Astrocyte (in vitro differentiated cells and primary cell): ENCODE measurements at regions not wholly inside any gene's neighbourhood (a gene's known extent, or its start where the extent isn't known, plus 50 kb on each side); places are given as distances from the start of the nearest gene placed in this dataset.

Source experiments
- DNase-seq: peaks from one replicate; pipeline ENCODE4 v3.0.0-alpha.2; 2010; ENCODE audit warnings: low read depth
- FAIRE-seq: peaks from 2 replicates; lab custom pipeline; 2011; peaks lifted over from hg19 to GRCh38; lab: Jason Lieb, UNC
- H2AFZ ChIP-seq: 2 replicates; pipeline ENCODE4 v1.6.0; 2012; ENCODE audit warnings: low read depth, low read length, inconsistent platforms
- H3K27ac ChIP-seq: 2 replicates; pipeline ENCODE4 v1.5.1; 2011; ENCODE audit warnings: low read depth, low read length, inconsistent platforms
- H3K27me3 ChIP-seq: 2 replicates; pipeline ENCODE4 v1.6.0; 2011; ENCODE audit warnings: low read length, inconsistent platforms; ENCODE audit not compliant: insufficient read depth
- H3K36me3 ChIP-seq: 2 replicates; pipeline ENCODE4 v1.5.1; 2011; ENCODE audit warnings: low read length, inconsistent platforms; ENCODE audit not compliant: insufficient read depth
- H3K4me1 ChIP-seq: 2 replicates; pipeline ENCODE4 v1.5.1; 2011; ENCODE audit warnings: low read length, inconsistent platforms; ENCODE audit not compliant: insufficient read depth
- H3K4me2 ChIP-seq: 2 replicates; pipeline ENCODE4 v1.6.0; 2012; ENCODE audit warnings: low read length, inconsistent platforms
- H3K4me3 ChIP-seq: 2 replicates; pipeline ENCODE4 v1.5.1; 2011; ENCODE audit warnings: low read depth, mild to moderate bottlenecking, low read length, inconsistent platforms; ENCODE audit not compliant: insufficient read depth
- H3K79me2 ChIP-seq: 2 replicates; pipeline ENCODE4 v1.6.0; 2012; ENCODE audit warnings: mild to moderate bottlenecking, low read length, inconsistent platforms; ENCODE audit not compliant: insufficient read depth
- H3K9ac ChIP-seq: 2 replicates; pipeline ENCODE4 v1.6.0; 2012; ENCODE audit warnings: mild to moderate bottlenecking, low read length, inconsistent platforms
- H3K9me3 ChIP-seq: 2 replicates; pipeline ENCODE4 v1.5.1; 2012; ENCODE audit warnings: low read depth, mild to moderate bottlenecking, low read length, inconsistent platforms; ENCODE audit not compliant: insufficient read depth
- H4K20me1 ChIP-seq: 2 replicates; pipeline ENCODE4 v1.6.0; 2012; ENCODE audit warnings: low read length, inconsistent platforms; ENCODE audit not compliant: insufficient read depth
- H3K27ac Mint-ChIP-seq: one replicate; pipeline ENCODE4 v1.8.0; 2021; ENCODE audit warnings: mild to moderate bottlenecking, mixed read lengths; ENCODE audit not compliant: unreplicated experiment
- H3K27me3 Mint-ChIP-seq: one replicate; pipeline ENCODE4 v1.8.0; 2021; ENCODE audit warnings: low read depth, mixed read lengths; ENCODE audit not compliant: unreplicated experiment
- H3K36me3 Mint-ChIP-seq: one replicate; pipeline ENCODE4 v1.8.0; 2021; ENCODE audit warnings: low read depth, mixed read lengths; ENCODE audit not compliant: unreplicated experiment
- H3K4me1 Mint-ChIP-seq: one replicate; pipeline ENCODE4 v1.8.0; 2021; ENCODE audit warnings: low read depth, mixed read lengths; ENCODE audit not compliant: unreplicated experiment
- H3K4me3 Mint-ChIP-seq: one replicate; pipeline ENCODE4 v1.8.0; 2021; ENCODE audit warnings: mild to moderate bottlenecking, moderate library complexity, mixed read lengths; ENCODE audit not compliant: unreplicated experiment
- H3K9me3 Mint-ChIP-seq: one replicate; pipeline ENCODE4 v1.8.0; 2021; ENCODE audit warnings: mild to moderate bottlenecking, mixed read lengths; ENCODE audit not compliant: unreplicated experiment
- CTCF ChIP-seq: IDR thresholded peaks from 2 replicates; pipeline ENCODE4 v1.5.1; 2011; ENCODE audit warnings: low read depth, mild to moderate bottlenecking, inconsistent platforms, low read length, moderate library complexity; ENCODE audit not compliant: insufficient read depth
- EZH2 ChIP-seq: IDR thresholded peaks from 2 replicates; pipeline ENCODE4 v1.6.1; 2012; ENCODE audit warnings: mild to moderate bottlenecking, low read length, inconsistent platforms; ENCODE audit not compliant: insufficient read depth

GRCh38 chr4:30920043-30920442 is 199.9 kb downstream of the PCDH7 start:
- no peaks in the 10 kb centered on the region for H3K79me2 ChIP-seq

GRCh38 chr4:30922625-30923024 is 202.5 kb downstream of the PCDH7 start:
- Mint-ChIP-seq H3K4me1 (no peaks in the 10 kb centered on the region), H3K27ac (no peak overlapping the region), H3K36me3 (no peaks in the 10 kb centered on the region), H3K4me3 (no peak overlapping the region), H3K27me3 (no peaks in the 10 kb centered on the region), H3K9me3 (no peaks in the 10 kb centered on the region)
- no peaks in the 10 kb centered on the region for H4K20me1 ChIP-seq
- H3K9me3 ChIP-seq: no peaks in the 10 kb centered on the region
- H3K36me3 ChIP-seq: no peaks in the 10 kb centered on the region
- FAIRE-seq: no peak
- no peaks in the 10 kb centered on the region for H3K27me3 ChIP-seq
- TF ChIP-seq CTCF (no peak), EZH2 (no peak)
- H3K27ac ChIP-seq: no peak overlapping the region
- no peak overlapping the region for H3K4me2 ChIP-seq
- no peak overlapping the region for H3K9ac ChIP-seq
- DNase-seq: no peak
- no peak overlapping the region for H2AFZ ChIP-seq
- no peaks in the 10 kb centered on the region for H3K4me1 ChIP-seq
- no peak overlapping the region for H3K4me3 ChIP-seq
- H3K79me2 ChIP-seq: no peaks in the 10 kb centered on the region

More at GRCh38 chr4:30920043-30920442, 199.9 kb downstream of the PCDH7 start:
- Histone ChIP-seq H4K20me1 (no peaks in the 10 kb centered on the region), H3K9me3 (no peaks in the 10 kb centered on the region), H3K4me2 (no peak overlapping the region), H3K27ac (no peak overlapping the region), H3K4me3 (no peak overlapping the region), H2AFZ (no peak overlapping the region), H3K4me1 (no peaks in the 10 kb centered on the region), H3K27me3 (no peaks in the 10 kb centered on the region), H3K9ac (no peak overlapping the region), H3K36me3 (no peaks in the 10 kb centered on the region)
- H3K27me3 Mint-ChIP-seq: no peaks in the 10 kb centered on the region
- no peak overlapping the region for H3K27ac Mint-ChIP-seq
- no peaks in the 10 kb centered on the region for H3K9me3 Mint-ChIP-seq
- no peaks in the 10 kb centered on the region for H3K36me3 Mint-ChIP-seq
- no peaks in the 10 kb centered on the region for H3K4me1 Mint-ChIP-seq
- no peak overlapping the region for H3K4me3 Mint-ChIP-seq
- no peak for FAIRE-seq
- TF ChIP-seq EZH2 (no peak), CTCF (no peak)
- DNase-seq: no peak

- H3K4me1 Mint-ChIP-seq: no peaks in the 10 kb centered on the region
- Histone ChIP-seq H2AFZ (no peak overlapping the region), H3K27ac (no peak overlapping the region), H3K9ac (no peak overlapping the region), H3K4me3 (no peak overlapping the region), H4K20me1 (no peaks in the 10 kb centered on the region), H3K4me2 (no peak overlapping the region), H3K9me3 (no peaks in the 10 kb centered on the region), H3K27me3 (no peaks in the 10 kb centered on the region), H3K4me1 (no peaks in the 10 kb centered on the region), H3K36me3 (no peaks in the 10 kb centered on the region), H3K79me2 (no peaks in the 10 kb centered on the region)
- no peak overlapping the region for H3K27ac Mint-ChIP-seq
- no peaks in the 10 kb centered on the region for H3K9me3 Mint-ChIP-seq
- no peak for DNase-seq
- no peaks in the 10 kb centered on the region for H3K36me3 Mint-ChIP-seq
- no peak for FAIRE-seq
- H3K27me3 Mint-ChIP-seq: no peaks in the 10 kb centered on the region
- no peak for TF ChIP-seq EZH2
- no peak for TF ChIP-seq CTCF
- H3K4me3 Mint-ChIP-seq: no peak overlapping the region
These were observed 204.3 kb downstream of the PCDH7 start for GRCh38 chr4:30924495-30924894.
